Progenitor cell of endocrine pancreas (in vitro differentiated cells): ENCODE measurements at regions not wholly inside any gene's neighbourhood (a gene's known extent, or its start where the extent isn't known, plus 50 kb on each side); places are given as distances from the start of the nearest gene placed in this dataset.
"Not testable (repeated sequence)": the region's sequence is repeated elsewhere in the genome, so short reads cannot be mapped to it uniquely, and the experiment has no call there.

Experiments
- DNase-seq: peaks from one replicate; pipeline ENCODE4 v3.0.0; 2021; ENCODE audit warnings: low spot score; ENCODE audit not compliant: unreplicated experiment
- H3K27ac Mint-ChIP-seq: 2 replicates; pipeline ENCODE4 v1.8.0; 2021; ENCODE audit warnings: mild to moderate bottlenecking, moderate library complexity, mixed read lengths
- H3K27me3 Mint-ChIP-seq: 2 replicates; pipeline ENCODE4 v1.8.0; 2021; ENCODE audit warnings: mixed read lengths
- H3K36me3 Mint-ChIP-seq: 2 replicates; pipeline ENCODE4 v1.8.0; 2022; ENCODE audit warnings: mixed read lengths; ENCODE audit not compliant: insufficient read depth
- H3K4me1 Mint-ChIP-seq: 2 replicates; pipeline ENCODE4 v1.8.0; 2021; ENCODE audit warnings: low read depth, mixed read lengths
- H3K4me3 Mint-ChIP-seq: 2 replicates; pipeline ENCODE4 v1.8.0; 2021; ENCODE audit warnings: low read depth, mild to moderate bottlenecking, moderate library complexity, mixed read lengths
- H3K9me3 Mint-ChIP-seq: 2 replicates; pipeline ENCODE4 v1.8.0; 2021; ENCODE audit warnings: low read depth, mixed read lengths
- TF ChIP-seq, protein P1 (sequence below): fragments of 200-600 bp; sonication (generic); IDR thresholded peaks from one replicate; pipeline ENCODE4 v1.5.0; 2021; ENCODE audit warnings: antibody characterized with exemption, mild to moderate bottlenecking; ENCODE audit not compliant: unreplicated experiment

DNA sequence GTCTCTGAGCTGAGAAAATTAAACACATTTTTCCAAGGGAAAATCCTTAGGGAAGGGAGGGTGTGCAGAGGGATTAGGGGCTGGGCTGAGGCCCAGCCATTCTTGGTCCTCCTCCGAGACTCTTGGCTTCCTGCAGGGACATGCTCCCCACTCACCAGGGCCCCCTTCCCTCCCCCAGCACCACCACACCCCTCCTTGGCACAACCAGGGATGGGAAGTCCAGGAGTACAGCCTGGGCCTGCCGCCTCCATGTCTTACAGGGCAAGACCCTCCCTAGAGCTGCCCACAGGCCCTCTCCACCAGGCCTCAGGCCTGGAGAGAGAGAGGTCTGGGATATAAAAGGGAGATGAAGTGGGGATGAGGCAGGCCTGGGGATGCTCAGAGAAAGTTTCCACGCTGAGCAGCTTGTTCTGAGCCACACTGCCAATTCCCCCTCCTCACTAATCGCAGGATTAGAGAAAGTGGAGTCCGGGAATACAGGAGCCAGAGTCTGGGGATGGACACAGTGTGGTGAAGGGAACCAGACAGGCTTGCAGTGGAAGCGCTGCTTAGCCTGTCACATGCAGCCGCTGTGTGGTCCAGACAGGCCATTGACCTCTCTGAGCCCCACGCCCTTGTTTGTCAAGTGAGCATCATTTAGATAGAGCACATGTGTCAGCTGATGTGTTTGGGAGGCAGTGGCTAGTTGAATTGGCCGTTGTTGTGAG lies 105.5 kb downstream of the MRPL14 start:
- DNase-seq, result no peak
- peaks cover 7% of the 10 kb centered on the region for H3K27me3 Mint-ChIP-seq
- no peak overlapping the region for H3K4me3 Mint-ChIP-seq
- no peaks in the 10 kb centered on the region for H3K36me3 Mint-ChIP-seq
- no peaks in the 10 kb centered on the region for H3K4me1 Mint-ChIP-seq
- TF ChIP-seq, protein P1, sequence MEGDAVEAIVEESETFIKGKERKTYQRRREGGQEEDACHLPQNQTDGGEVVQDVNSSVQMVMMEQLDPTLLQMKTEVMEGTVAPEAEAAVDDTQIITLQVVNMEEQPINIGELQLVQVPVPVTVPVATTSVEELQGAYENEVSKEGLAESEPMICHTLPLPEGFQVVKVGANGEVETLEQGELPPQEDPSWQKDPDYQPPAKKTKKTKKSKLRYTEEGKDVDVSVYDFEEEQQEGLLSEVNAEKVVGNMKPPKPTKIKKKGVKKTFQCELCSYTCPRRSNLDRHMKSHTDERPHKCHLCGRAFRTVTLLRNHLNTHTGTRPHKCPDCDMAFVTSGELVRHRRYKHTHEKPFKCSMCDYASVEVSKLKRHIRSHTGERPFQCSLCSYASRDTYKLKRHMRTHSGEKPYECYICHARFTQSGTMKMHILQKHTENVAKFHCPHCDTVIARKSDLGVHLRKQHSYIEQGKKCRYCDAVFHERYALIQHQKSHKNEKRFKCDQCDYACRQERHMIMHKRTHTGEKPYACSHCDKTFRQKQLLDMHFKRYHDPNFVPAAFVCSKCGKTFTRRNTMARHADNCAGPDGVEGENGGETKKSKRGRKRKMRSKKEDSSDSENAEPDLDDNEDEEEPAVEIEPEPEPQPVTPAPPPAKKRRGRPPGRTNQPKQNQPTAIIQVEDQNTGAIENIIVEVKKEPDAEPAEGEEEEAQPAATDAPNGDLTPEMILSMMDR, result no peak
- H3K9me3 Mint-ChIP-seq, result no peaks in the 10 kb centered on the region
- no peak overlapping the region for H3K27ac Mint-ChIP-seq

DNA sequence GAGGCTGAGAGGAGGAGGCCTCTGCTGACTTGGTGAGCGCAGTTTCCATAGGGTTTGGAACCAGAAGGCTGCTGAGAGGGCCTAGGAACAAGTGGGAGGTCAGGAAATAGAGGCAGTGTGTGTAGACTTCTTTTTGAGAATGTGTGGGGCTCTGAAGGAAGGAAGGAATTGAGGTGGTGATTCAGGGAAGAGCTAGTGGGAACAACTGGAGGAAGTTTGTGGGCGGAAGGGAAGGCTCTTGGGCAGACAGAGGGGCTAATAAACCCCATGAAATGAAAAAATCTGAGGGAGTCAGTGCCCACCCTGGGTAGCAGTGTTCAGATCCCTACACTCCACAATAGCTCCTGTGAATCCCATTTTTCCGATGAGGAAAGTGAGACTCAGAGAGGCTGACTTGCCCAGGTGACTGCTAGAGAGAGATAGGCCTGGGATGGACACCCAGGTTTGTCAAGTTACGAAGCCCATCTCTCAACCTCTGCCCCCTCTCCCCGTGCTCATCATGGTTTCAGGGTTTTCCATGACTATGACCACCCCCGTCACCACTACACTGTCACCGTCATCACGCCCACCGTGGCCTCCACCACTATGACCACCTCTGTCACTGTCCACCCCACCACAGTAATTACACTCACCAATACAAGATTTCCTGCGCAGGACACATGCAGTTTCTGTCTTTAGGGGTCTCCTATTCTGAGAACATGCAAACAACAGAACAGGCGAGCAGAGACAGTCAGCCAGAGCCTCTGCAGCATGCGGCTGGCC lies 106.4 kb downstream of the MRPL14 start:
- DNase-seq, result no peak
- Mint-ChIP-seq H3K27ac (peak overlapping the region; percentile 34), H3K4me1 (no peaks in the 10 kb centered on the region), H3K27me3 (peaks cover 7% of the 10 kb centered on the region), H3K9me3 (no peaks in the 10 kb centered on the region), H3K36me3 (no peaks in the 10 kb centered on the region), H3K4me3 (no peak overlapping the region)
- TF ChIP-seq, protein P1, result no peak

DNA sequence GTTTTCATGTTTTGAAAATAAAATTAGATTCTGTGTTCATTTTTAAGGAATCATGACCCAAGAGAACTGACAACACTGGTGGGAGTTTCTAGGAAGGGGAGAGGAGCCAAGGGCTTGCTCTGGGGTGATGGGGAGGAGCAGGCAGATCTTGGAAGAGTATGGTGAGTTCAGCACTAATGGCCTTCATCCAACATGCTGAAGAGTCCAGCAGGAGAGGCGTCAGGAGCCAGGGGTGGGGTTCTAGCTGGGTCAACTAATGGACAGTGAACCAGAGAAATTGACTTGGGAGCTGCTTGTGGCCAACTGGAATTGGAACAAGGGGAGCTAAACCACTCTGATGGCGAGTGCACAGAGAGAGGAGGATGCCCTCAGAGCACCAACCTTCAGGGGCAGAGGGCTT lies 107.1 kb downstream of the MRPL14 start:
- no peak for DNase-seq
- H3K27ac Mint-ChIP-seq, result no peak overlapping the region
- no peak overlapping the region for H3K4me3 Mint-ChIP-seq
- H3K4me1 Mint-ChIP-seq, result no peaks in the 10 kb centered on the region
- peaks cover 7% of the 10 kb centered on the region for H3K27me3 Mint-ChIP-seq
- H3K36me3 Mint-ChIP-seq, result no peaks in the 10 kb centered on the region
- TF ChIP-seq, protein P1, result no peak
- H3K9me3 Mint-ChIP-seq, result no peaks in the 10 kb centered on the region

DNA sequence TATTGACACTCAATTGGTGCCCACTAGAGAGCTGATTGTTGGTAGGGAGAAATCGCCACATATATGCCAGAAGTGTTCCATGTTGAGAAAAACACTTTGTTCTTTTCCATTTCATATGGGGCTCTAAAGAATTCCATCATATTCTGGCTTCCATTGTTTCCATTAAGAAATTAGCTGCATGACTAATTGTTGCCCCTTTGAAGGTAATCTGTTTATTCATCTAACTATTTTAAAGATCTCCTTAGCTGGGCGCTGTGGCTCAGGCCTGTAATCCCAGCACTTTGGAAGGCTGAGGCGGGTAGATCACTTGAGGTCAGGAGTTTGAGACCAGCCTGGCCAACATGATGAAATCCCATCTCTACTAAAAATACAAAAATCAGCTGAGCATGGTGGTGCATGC lies 109.9 kb downstream of the MRPL14 start:
- H3K9me3 Mint-ChIP-seq, H3K27me3 Mint-ChIP-seq, H3K4me3 Mint-ChIP-seq, H3K4me1 Mint-ChIP-seq, H3K27ac Mint-ChIP-seq, DNase-seq, H3K36me3 Mint-ChIP-seq: not testable (repeated sequence)

DNA sequence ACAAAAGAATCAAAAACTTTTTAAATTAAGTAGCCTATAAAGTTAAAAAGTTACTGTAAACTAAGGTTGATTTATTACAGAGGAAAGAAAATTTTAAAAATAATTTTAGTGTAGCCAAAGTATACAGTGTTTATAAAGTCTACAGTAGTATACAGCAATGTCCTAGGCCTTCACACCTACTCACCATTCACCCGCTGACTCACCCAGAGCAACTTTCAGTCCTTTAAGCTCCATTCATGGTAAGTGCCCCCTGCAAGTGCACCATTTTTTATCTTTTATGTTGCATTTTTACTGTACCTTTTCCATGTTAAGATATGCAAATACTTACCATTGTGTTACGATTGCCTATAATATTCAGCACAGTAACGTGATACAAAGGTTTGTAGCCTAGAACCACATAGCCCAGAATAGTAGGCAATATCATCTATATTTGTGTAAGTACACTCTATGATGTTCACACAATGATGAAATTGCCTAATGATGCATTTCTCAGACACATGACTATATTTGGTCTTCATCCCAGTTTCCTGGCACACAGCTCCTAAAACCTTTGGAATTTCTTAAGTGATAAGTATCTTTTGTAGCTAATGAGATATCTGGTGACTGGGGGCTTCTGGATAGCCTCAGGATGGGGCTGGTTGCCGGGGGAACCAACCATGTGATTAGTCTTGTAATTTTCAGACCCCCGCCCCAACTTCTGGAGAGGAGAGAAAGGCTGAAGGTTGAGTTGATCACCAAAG lies 111.0 kb downstream of the MRPL14 start:
- Mint-ChIP-seq H3K36me3 (no peaks in the 10 kb centered on the region), H3K4me3 (no peak overlapping the region), H3K27ac (no peak overlapping the region), H3K9me3 (no peaks in the 10 kb centered on the region), H3K4me1 (no peaks in the 10 kb centered on the region), H3K27me3 (peaks cover 9% of the 10 kb centered on the region)
- no peak for DNase-seq
- TF ChIP-seq, protein P1, result no peak
